PC-3 (cell line): ENCODE measurements at regions not wholly inside any gene's neighbourhood (a gene's known extent, or its start where the extent isn't known, plus 50 kb on each side); places are given as distances from the start of the nearest gene placed in this dataset.

Experiments used
- EZH2 ChIP-seq: fragments of 300-600 bp; sonication (generic); IDR thresholded peaks from one replicate; pipeline ENCODE4 v1.6.1; 2017; ENCODE audit warnings: antibody characterized with exemption, mild to moderate bottlenecking, low read length; ENCODE audit not compliant: unreplicated experiment
- TF ChIP-seq, protein P1 (sequence below): fragments of 300-600 bp; sonication (generic); conservative IDR thresholded peaks from 2 replicates; pipeline ENCODE4 v1.5.1; 2017; ENCODE audit warnings: antibody characterized with exemption, low read depth, mild to moderate bottlenecking, low read length

DNA sequence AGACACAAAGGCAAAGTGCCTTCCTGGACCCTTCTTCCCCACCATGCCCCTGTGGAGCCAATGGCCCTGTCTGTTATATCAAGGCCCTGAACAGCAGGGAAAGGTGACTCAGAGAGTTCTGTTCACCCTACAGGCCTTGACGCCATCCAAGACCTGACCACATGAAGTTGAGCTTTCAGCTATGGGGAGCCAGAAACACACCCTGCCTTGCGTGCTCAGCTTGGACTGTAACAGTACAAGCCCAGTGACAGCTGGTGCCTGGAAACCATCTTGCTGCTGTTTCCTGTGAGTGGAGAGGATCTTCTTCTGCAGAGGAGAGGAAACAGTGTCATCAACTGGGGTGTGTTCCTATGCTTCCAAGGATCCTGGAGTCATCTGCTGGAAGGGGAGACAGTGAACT is 165.0 kb upstream of the IRF2BP2 start:
- TF ChIP-seq, protein P1, sequence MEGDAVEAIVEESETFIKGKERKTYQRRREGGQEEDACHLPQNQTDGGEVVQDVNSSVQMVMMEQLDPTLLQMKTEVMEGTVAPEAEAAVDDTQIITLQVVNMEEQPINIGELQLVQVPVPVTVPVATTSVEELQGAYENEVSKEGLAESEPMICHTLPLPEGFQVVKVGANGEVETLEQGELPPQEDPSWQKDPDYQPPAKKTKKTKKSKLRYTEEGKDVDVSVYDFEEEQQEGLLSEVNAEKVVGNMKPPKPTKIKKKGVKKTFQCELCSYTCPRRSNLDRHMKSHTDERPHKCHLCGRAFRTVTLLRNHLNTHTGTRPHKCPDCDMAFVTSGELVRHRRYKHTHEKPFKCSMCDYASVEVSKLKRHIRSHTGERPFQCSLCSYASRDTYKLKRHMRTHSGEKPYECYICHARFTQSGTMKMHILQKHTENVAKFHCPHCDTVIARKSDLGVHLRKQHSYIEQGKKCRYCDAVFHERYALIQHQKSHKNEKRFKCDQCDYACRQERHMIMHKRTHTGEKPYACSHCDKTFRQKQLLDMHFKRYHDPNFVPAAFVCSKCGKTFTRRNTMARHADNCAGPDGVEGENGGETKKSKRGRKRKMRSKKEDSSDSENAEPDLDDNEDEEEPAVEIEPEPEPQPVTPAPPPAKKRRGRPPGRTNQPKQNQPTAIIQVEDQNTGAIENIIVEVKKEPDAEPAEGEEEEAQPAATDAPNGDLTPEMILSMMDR: no peak
- TF ChIP-seq EZH2: no peak
